A549 (cell line): ENCODE measurements at regions not wholly inside any gene's neighbourhood (a gene's known extent, or its start where the extent isn't known, plus 50 kb on each side); places are given as distances from the start of the nearest gene placed in this dataset.

Experiments
- ATAC-seq, 2 experiments: fragments of 200-7000 bp in 1 of 2; fragments of >200 bp in 1 of 2; cut with Nextera tagmentation in 1 of 2; cut with Tn5 transposase in 1 of 2; 3 replicates each; pipeline versions ENCODE4 v1.8.0 to v1.9.1; 2018 to 2020; ENCODE audit warnings: mild to moderate bottlenecking in 1 of 2, moderate library complexity in 1 of 2
- CTCF ChIA-PET: fragments of 300-600 bp; sonication (Branson Sonifier 250); formaldehyde crosslinking; extraction: SDS; loops from one replicate; lab custom pipeline; 2021; ENCODE audit warnings: antibody characterized with exemption, inconsistent platforms; lab: Yijun Ruan, JAX
- POLR2A ChIA-PET: fragments of 350-600 bp; formaldehyde crosslinking; extraction: SDS; loops from one replicate; lab custom pipeline; 2021; ENCODE audit warnings: antibody characterized with exemption, inconsistent platforms; lab: Yijun Ruan, JAX
- DNase-seq, 2 experiments: peaks; one replicate each; pipeline versions ENCODE4 v3.0.0 to v3.0.0-alpha.2; 2011 to 2016; ENCODE audit warnings: low read depth in 1 of 2, low spot score in 1 of 2
- FAIRE-seq: peaks from 2 replicates; lab custom pipeline; 2011; peaks lifted over from hg19 to GRCh38; lab: Jason Lieb, UNC
- H3K27ac ChIP-seq, 2 experiments: fragments of >200 bp; sonication (Bioruptor Twin); formaldehyde crosslinking; 3 replicates each; pipeline ENCODE4 v1.5.1; 2016 to 2017
- H3K4me1 ChIP-seq: fragments of >200 bp; sonication (Bioruptor Twin); formaldehyde crosslinking; 3 replicates; pipeline ENCODE4 v1.6.1; 2016
- H3K4me2 ChIP-seq: fragments of >200 bp; sonication (Bioruptor Twin); formaldehyde crosslinking; 3 replicates; pipeline ENCODE4 v1.6.1; 2016
- H3K4me3 ChIP-seq: fragments of >200 bp; sonication (Bioruptor Twin); formaldehyde crosslinking; 3 replicates; pipeline ENCODE4 v1.5.1; 2016
- H3K9me3 ChIP-seq: fragments of >200 bp; sonication (Bioruptor Twin); formaldehyde crosslinking; 3 replicates; pipeline ENCODE4 v1.6.1; 2016
- BHLHE40 ChIP-seq: IDR thresholded peaks from 2 replicates; pipeline ENCODE4 v1.6.1; 2012; ENCODE audit warnings: low read depth, low read length, inconsistent platforms
- CBX2 ChIP-seq: fragments of 200-600 bp; sonication (generic); IDR thresholded peaks from 2 replicates; pipeline ENCODE4 v1.6.1; 2016; ENCODE audit warnings: low read depth, mild to moderate bottlenecking, borderline replicate concordance
- CBX8 ChIP-seq: fragments of 200-600 bp; sonication (generic); IDR thresholded peaks from 2 replicates; pipeline ENCODE4 v1.6.1; 2016
- ELK1 ChIP-seq: fragments of 150-350 bp; IDR thresholded peaks from 2 replicates; pipeline ENCODE4 v1.6.1; 2014; ENCODE audit warnings: low read depth, mild to moderate bottlenecking, low read length
- ESRRA ChIP-seq: fragments of 150-350 bp; IDR thresholded peaks from 2 replicates; pipeline ENCODE4 v1.6.1; 2014; ENCODE audit warnings: mild to moderate bottlenecking, low read length, borderline replicate concordance
- FOSB ChIP-seq: fragments of 250-450 bp; sonication (Bioruptor Pico); IDR thresholded peaks from 2 replicates; pipeline ENCODE4 v1.5.0; 2020; ENCODE audit warnings: mild to moderate bottlenecking, moderate library complexity
- FOSL2 ChIP-seq, 2 experiments: fragments of 450-650 bp in 1 of 2; fragments of >200 bp in 1 of 2; sonication (Bioruptor Twin) in 1 of 2; formaldehyde crosslinking; IDR thresholded peaks; 2 replicates each; pipeline versions ENCODE4 v1.5.0 to v1.6.1; 2016 to 2020; ENCODE audit warnings: mild to moderate bottlenecking in 1 of 2, moderate library complexity in 1 of 2
- HOXB13 ChIP-seq: fragments of 250-450 bp; sonication (Bioruptor Pico); IDR thresholded peaks from 2 replicates; pipeline ENCODE4 v1.5.0; 2020; ENCODE audit warnings: low read depth, mild to moderate bottlenecking, moderate library complexity
- JUN ChIP-seq, 2 experiments: fragments of >200 bp; sonication (Bioruptor Twin); formaldehyde crosslinking; IDR thresholded peaks; 2 replicates in 1 of 2; 3 replicates in 1 of 2; pipeline ENCODE4 v1.6.1; 2016 to 2017
- KDM1A ChIP-seq: fragments of 200-600 bp; sonication (generic); IDR thresholded peaks from 2 replicates; pipeline ENCODE4 v1.6.1; 2016; ENCODE audit warnings: low read depth, mild to moderate bottlenecking
- MAFK ChIP-seq: fragments of 450-650 bp; IDR thresholded peaks from 2 replicates; pipeline ENCODE4 v1.6.1; 2014; ENCODE audit not compliant: partially characterized antibody
- MAZ ChIP-seq: fragments of 150-350 bp; IDR thresholded peaks from 2 replicates; pipeline ENCODE4 v1.6.1; 2014; ENCODE audit warnings: antibody characterized with exemption, low read depth, low read length, borderline replicate concordance
- MYC ChIP-seq: IDR thresholded peaks from 2 replicates; pipeline ENCODE4 v1.6.1; 2012; ENCODE audit warnings: mild to moderate bottlenecking, inconsistent platforms, low read length, improper control_type of control experiment, borderline replicate concordance
- NPAS2 ChIP-seq: fragments of 250-450 bp; sonication (Bioruptor Pico); IDR thresholded peaks from 2 replicates; pipeline ENCODE4 v1.8.0; 2022; ENCODE audit warnings: mild to moderate bottlenecking, moderate library complexity, borderline replicate concordance
- PHF8 ChIP-seq: fragments of 200-600 bp; sonication (generic); IDR thresholded peaks from 2 replicates; pipeline ENCODE4 v1.6.1; 2016; ENCODE audit warnings: low read depth, mild to moderate bottlenecking, antibody characterized with exemption, moderate library complexity, borderline replicate concordance
- POLR2AphosphoS2 ChIP-seq: conservative IDR thresholded peaks from 2 replicates; pipeline ENCODE4 v1.6.1; 2012; ENCODE audit warnings: low read length, improper control_type of control experiment, inconsistent platforms
- RARB ChIP-seq: fragments of 250-450 bp; sonication (Bioruptor Pico); IDR thresholded peaks from 2 replicates; pipeline ENCODE4 v1.8.0; 2021; ENCODE audit warnings: mild to moderate bottlenecking, moderate library complexity
- SMC3 ChIP-seq: fragments of >200 bp; sonication (Bioruptor Twin); formaldehyde crosslinking; IDR thresholded peaks from 3 replicates; pipeline ENCODE4 v1.6.1; 2018; ENCODE audit warnings: inconsistent platforms
- TFCP2L1 ChIP-seq: fragments of 250-450 bp; sonication (Bioruptor Pico); IDR thresholded peaks from 2 replicates; pipeline ENCODE4 v1.5.0; 2021; ENCODE audit warnings: mild to moderate bottlenecking
- ZFP36 ChIP-seq: fragments of 450-650 bp; IDR thresholded peaks from 2 replicates; pipeline ENCODE4 v1.6.1; 2014; ENCODE audit warnings: borderline replicate concordance; ENCODE audit not compliant: partially characterized antibody
- ZNF302 ChIP-seq: fragments of 250-450 bp; sonication (Bioruptor Pico); IDR thresholded peaks from 2 replicates; pipeline ENCODE4 v1.9.0; 2021; ENCODE audit warnings: inconsistent platforms, mild to moderate bottlenecking, moderate library complexity
- whole genome bisulfite sequencing: methylation state at CpG from one replicate; pipeline ENCODE4 v1.1.6; 2017; ENCODE audit errors: missing lambda C conversion rate; 5-methylcytosine and 5-hydroxymethylcytosine counted together
- TF ChIP-seq, protein P1 (sequence below): IDR thresholded peaks from 2 replicates; pipeline ENCODE4 v1.6.1; 2012
- TF ChIP-seq, protein P2 (sequence below): fragments of 250-450 bp; sonication (Bioruptor Pico); IDR thresholded peaks from 2 replicates; pipeline ENCODE4 v1.5.0; 2021; ENCODE audit warnings: mild to moderate bottlenecking, moderate library complexity, borderline replicate concordance
- TF ChIP-seq, protein P3 (sequence below): fragments of >200 bp; sonication (Bioruptor Twin); formaldehyde crosslinking; IDR thresholded peaks from 3 replicates; pipeline ENCODE4 v1.5.1; 2016
- TF ChIP-seq, protein P4 (sequence below): IDR thresholded peaks from 2 replicates; pipeline ENCODE4 v1.6.1; 2012; ENCODE audit warnings: low read depth, borderline replicate concordance

GRCh38 chr12:127728729-127729128 lies 538.2 kb upstream of the TMEM132C start:
- no peaks in the 10 kb centered on the region for H3K4me1 ChIP-seq
- no peak for DNase-seq
- H3K27ac ChIP-seq: no peak overlapping the region
- 12% methylated on average over 5 of the region's 5 CpGs for WGBS
- H3K9me3 ChIP-seq: no peaks in the 10 kb centered on the region
- TF ChIP-seq, protein P1, sequence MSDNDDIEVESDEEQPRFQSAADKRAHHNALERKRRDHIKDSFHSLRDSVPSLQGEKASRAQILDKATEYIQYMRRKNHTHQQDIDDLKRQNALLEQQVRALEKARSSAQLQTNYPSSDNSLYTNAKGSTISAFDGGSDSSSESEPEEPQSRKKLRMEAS: no peak
- TF ChIP-seq ESRRA (no peak), RARB (no peak), FOSL2 (IDR thresholded peaks at IDR 0.05) (no peak), FOSL2 (CRISPR knock-in tag; IDR thresholded peaks at IDR 0.05) (no peak), JUN (IDR thresholded peaks at IDR 0.05) (no peak)
- TF ChIP-seq, all 56 proteins: peak for 0
- ChIA-PET POLR2A (no interaction called here), CTCF (no interaction called here)
- ATAC-seq (no peak), FAIRE-seq (no peak)
- Histone ChIP-seq H3K4me3 (no peak overlapping the region), H3K4me2 (no peak overlapping the region)

- H3K9me3 ChIP-seq: no peaks in the 10 kb centered on the region
- TF ChIP-seq JUN (IDR thresholded peaks at IDR 0.05): no peak
- TF ChIP-seq BHLHE40: no peak
- no peak for TF ChIP-seq CBX8
Observed at GRCh38 chr12:127729381-127729780, 537.6 kb upstream of the TMEM132C start.

DNA sequence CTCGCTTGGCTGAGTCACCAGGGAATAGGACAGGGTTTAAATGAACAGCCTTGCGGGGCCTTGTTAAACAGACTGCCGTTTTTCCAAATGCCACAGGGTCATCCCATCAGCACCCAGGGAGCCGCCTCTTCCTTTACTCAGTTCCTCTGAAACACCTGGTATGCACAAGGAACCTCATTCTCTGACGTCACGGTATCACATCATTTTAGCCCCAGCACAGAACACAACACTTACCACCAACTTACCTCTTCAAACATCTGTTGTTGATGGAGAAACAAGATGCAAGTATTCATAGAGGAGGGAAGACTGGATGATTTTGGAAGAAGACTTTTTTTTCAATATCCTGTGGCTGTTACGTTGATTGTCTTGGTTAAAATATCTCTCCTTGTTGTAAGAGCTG lies 535.3 kb upstream of the TMEM132C start:
- WGBS: 7% methylated on average over 7 of the region's 7 CpGs
- Histone ChIP-seq H3K4me3 (no peak overlapping the region), H3K4me2 (no peak overlapping the region), H3K9me3 (no peaks in the 10 kb centered on the region; the same call in 2 of the 3 replicates)
- FAIRE-seq (no peak), DNase-seq (no peak)
- ChIA-PET POLR2A (no interaction called here), CTCF (no interaction called here)
- no peak for TF ChIP-seq ELK1
- TF ChIP-seq PHF8: no peak
- no peak for TF ChIP-seq ZFP36
- no peak for TF ChIP-seq HOXB13 (CRISPR knock-in tag)
- no peak for TF ChIP-seq ESRRA
- TF ChIP-seq, protein P2, sequence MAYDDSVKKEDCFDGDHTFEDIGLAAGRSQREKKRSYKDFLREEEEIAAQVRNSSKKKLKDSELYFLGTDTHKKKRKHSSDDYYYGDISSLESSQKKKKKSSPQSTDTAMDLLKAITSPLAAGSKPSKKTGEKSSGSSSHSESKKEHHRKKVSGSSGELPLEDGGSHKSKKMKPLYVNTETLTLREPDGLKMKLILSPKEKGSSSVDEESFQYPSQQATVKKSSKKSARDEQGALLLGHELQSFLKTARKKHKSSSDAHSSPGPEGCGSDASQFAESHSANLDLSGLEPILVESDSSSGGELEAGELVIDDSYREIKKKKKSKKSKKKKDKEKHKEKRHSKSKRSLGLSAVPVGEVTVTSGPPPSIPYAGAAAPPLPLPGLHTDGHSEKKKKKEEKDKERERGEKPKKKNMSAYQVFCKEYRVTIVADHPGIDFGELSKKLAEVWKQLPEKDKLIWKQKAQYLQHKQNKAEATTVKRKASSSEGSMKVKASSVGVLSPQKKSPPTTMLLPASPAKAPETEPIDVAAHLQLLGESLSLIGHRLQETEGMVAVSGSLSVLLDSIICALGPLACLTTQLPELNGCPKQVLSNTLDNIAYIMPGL: no peak
- no peak for TF ChIP-seq POLR2AphosphoS2
- no peak for TF ChIP-seq BHLHE40
- TF ChIP-seq MAZ: no peak
- TF ChIP-seq, protein P3, sequence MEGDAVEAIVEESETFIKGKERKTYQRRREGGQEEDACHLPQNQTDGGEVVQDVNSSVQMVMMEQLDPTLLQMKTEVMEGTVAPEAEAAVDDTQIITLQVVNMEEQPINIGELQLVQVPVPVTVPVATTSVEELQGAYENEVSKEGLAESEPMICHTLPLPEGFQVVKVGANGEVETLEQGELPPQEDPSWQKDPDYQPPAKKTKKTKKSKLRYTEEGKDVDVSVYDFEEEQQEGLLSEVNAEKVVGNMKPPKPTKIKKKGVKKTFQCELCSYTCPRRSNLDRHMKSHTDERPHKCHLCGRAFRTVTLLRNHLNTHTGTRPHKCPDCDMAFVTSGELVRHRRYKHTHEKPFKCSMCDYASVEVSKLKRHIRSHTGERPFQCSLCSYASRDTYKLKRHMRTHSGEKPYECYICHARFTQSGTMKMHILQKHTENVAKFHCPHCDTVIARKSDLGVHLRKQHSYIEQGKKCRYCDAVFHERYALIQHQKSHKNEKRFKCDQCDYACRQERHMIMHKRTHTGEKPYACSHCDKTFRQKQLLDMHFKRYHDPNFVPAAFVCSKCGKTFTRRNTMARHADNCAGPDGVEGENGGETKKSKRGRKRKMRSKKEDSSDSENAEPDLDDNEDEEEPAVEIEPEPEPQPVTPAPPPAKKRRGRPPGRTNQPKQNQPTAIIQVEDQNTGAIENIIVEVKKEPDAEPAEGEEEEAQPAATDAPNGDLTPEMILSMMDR: no peak
- no peak for TF ChIP-seq FOSB (CRISPR knock-in tag)
- TF ChIP-seq NPAS2 (CRISPR knock-in tag): no peak
- TF ChIP-seq MYC: no peak
- TF ChIP-seq CBX2: no peak
- no peak for TF ChIP-seq KDM1A
- no peak for TF ChIP-seq SMC3
- TF ChIP-seq, protein P4, sequence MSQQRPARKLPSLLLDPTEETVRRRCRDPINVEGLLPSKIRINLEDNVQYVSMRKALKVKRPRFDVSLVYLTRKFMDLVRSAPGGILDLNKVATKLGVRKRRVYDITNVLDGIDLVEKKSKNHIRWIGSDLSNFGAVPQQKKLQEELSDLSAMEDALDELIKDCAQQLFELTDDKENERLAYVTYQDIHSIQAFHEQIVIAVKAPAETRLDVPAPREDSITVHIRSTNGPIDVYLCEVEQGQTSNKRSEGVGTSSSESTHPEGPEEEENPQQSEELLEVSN: no peak
- TF ChIP-seq TFCP2L1 (CRISPR knock-in tag): no peak
- TF ChIP-seq MAFK: no peak
- TF ChIP-seq ZNF302 (CRISPR knock-in tag): no peak
- TF ChIP-seq, all 56 proteins: peak for 0
- Histone ChIP-seq H3K27ac (no peak overlapping the region), H3K4me1 (no peaks in the 10 kb centered on the region)
- ATAC-seq: no peak

More at GRCh38 chr12:127729381-127729780, 537.6 kb upstream of the TMEM132C start:
- no peak overlapping the region for H3K4me3 ChIP-seq
- ATAC-seq: no peak
- ChIA-PET POLR2A (no interaction called here), CTCF (no interaction called here)
- H3K4me2 ChIP-seq: no peak overlapping the region
- no peak for DNase-seq
- H3K27ac ChIP-seq: no peak overlapping the region
- no peaks in the 10 kb centered on the region for H3K4me1 ChIP-seq
- no peak for FAIRE-seq
- 0% methylated on average over 1 of the region's 1 CpG for WGBS
